Small intestine (tissue), 7 donors: ENCODE measurements at regions not wholly inside any gene's neighbourhood (a gene's known extent, or its start where the extent isn't known, plus 50 kb on each side); places are given as distances from the start of the nearest gene placed in this dataset.

Source experiments
- DNase-seq, 2 donors: peaks; one replicate each; pipeline versions ENCODE4 v3.0.0 to v3.0.0-alpha.2; 2013
- FAIRE-seq: peaks from 2 replicates; lab custom pipeline; 2012; peaks lifted over from hg19 to GRCh38; lab: Jason Lieb, UNC
- H3K27ac ChIP-seq, 3 donors: one replicate each; pipeline ENCODE4 v1.5.1; 2013; ENCODE audit warnings: low read length in 2 of 3, mild to moderate bottlenecking in 2 of 3, control low read depth in 1 of 3, inconsistent platforms in 1 of 3, low read depth in 1 of 3, moderate library complexity in 1 of 3
- H3K27me3 ChIP-seq, 3 donors: one replicate each; pipeline ENCODE4 v1.6.1; 2013; ENCODE audit warnings: low read length in 3 of 3, inconsistent platforms in 1 of 3; ENCODE audit not compliant: control insufficient read depth in 3 of 3, insufficient read depth in 3 of 3
- H3K36me3 ChIP-seq, 3 donors: one replicate each; pipeline ENCODE4 v1.6.1; 2013; ENCODE audit warnings: low read length in 3 of 3, inconsistent platforms in 1 of 3, low read depth in 1 of 3, mild to moderate bottlenecking in 1 of 3, moderate library complexity in 1 of 3; ENCODE audit not compliant: control insufficient read depth in 3 of 3, insufficient read depth in 2 of 3
- H3K4me1 ChIP-seq, 3 donors: one replicate each; pipeline ENCODE4 v1.6.1; 2013; ENCODE audit warnings: low read length in 2 of 3, inconsistent platforms in 1 of 3, low read depth in 1 of 3, mild to moderate bottlenecking in 1 of 3, moderate library complexity in 1 of 3; ENCODE audit not compliant: control insufficient read depth in 3 of 3, insufficient read depth in 2 of 3
- H3K4me3 ChIP-seq, 3 donors: one replicate each; pipeline ENCODE4 v1.5.1; 2013; ENCODE audit warnings: low read length in 3 of 3, control low read depth in 1 of 3, inconsistent platforms in 1 of 3, low read depth in 1 of 3, mild to moderate bottlenecking in 1 of 3, moderate library complexity in 1 of 3
- H3K9me3 ChIP-seq, 2 donors: one replicate each; pipeline ENCODE4 v1.6.1; 2013; ENCODE audit warnings: low read depth in 1 of 2, low read length in 1 of 2; ENCODE audit not compliant: control insufficient read depth in 2 of 2, insufficient read depth in 1 of 2
- WGBS, 3 donors: extraction: QIAGEN DNeasy Blood & Tissue Kit; methylation state at CpG; one replicate each; pipeline ENCODE4 v1.1.7; 2013; 5-methylcytosine and 5-hydroxymethylcytosine counted together
- donor health status: healthy with polysubstance abuse.
- donor health status: control.
- donor health status: control.
- donor health status: Bipolar disorder and iron deficiency.
- donor health status: healthy.

DNA sequence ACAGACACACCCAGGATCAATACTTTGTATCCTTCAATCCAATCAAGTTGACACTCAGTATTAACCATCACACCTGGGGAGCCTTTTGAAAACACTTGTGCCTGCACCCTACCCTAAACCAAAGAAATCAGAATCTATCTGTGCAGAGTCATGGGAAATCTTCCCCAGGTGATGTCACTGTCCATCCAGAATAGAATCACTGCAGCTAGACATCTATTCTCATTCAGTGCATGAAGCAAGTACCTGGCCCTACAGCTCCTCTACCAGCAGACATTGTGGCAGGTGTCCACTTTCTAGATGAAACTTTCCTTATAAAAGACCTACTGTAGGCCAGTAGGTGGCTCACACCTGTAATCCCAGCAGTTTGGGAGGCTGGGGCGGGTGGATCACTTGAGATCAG lies 262.4 kb upstream of the MARCKS start:
- peaks cover 0 to 21% (median 11%) of the 10 kb centered on the region in 3 donors for H3K4me1 ChIP-seq
- no peaks in the 10 kb centered on the region for H3K36me3 ChIP-seq
- FAIRE-seq: no peak
- no peaks in the 10 kb centered on the region for H3K9me3 ChIP-seq
- no peak overlapping the region for H3K4me3 ChIP-seq
- H3K27me3 ChIP-seq: no peaks in the 10 kb centered on the region
- DNase-seq: no peak
- H3K27ac ChIP-seq: no peak overlapping the region
- 97 to 100% (median 100%) methylated on average over 1 of the region's 1 CpG for WGBS, 3 donors

DNA sequence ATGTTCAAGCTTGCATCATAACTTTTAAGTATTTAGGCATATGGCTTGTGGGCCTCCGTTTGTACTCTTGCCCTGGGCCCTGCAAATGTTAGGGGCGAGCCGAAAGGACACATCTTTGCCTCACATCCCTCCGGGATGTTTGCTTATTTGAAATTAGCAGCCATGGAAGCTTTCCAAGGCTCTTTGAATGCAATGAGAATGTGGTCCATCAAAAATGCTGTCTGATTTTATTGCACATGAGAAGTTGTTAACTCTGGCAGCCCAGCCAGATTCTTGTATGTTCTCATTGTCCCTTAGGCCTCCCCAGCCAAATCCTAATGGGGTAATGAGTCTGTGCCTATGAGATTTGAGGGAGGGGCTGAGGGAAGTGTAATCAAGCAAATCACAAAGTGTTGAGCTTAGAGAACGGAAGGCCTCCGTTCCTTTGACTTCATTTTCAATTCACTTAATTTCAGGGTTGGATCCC lies 261.2 kb upstream of the MARCKS start:
- WGBS, 3 donors: 72 to 83% (median 83%) methylated on average over 6 of the region's 6 CpGs
- peak overlapping the region in 1 of 3 donors; percentile 49 for H3K27ac ChIP-seq
- DNase-seq: peak in 1 of 2 donors; percentile 17

DNA sequence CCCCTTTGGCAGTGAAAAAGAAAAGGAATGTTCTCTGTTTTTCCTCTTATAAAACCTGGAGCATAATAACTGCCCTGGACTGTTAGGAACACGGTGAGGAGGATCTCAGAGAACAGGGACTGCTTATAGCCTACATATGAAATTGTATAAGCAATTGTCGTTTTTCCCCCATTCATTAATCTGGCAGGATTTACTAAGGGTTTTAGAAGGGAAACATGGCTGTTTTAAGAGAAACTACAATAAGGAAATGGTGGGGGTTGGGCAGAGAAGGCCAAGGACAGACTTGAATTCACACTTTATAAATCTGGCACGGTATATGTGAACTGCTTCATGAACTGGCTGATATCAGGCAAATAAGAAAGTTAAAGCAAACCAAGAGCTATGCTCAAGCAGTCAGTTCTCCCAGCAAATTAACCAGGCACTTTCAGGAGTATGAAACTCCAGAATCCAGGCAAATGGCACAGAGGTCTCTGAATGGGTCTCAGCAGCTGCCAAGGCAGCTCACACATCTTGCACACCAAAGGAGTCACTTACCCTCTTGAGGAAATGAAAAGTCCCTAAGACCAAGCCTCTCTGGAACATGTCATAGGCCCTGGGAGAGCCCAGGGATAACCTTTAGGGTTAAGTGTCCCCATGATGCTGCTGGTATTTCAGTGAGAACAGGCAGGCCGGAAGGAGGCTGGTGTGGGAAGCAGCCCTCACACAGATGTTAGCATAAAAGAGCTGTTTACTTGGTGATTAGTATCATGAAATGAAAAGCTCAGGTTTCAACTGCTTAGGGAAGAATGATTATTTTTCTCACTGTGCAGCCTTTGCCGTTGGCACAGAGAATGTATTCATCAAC lies 260.5 kb upstream of the MARCKS start:
- H3K36me3 ChIP-seq: no peaks in the 10 kb centered on the region
- FAIRE-seq (no peak), DNase-seq (peak in 1 of 2 donors; percentile 18)
- H3K9me3 ChIP-seq: no peaks in the 10 kb centered on the region
- WGBS, 3 donors: 56 to 66% (median 59%) methylated on average over 5 of the region's 5 CpGs
- peaks cover 0 to 21% (median 11%) of the 10 kb centered on the region in 3 donors for H3K4me1 ChIP-seq
- no peaks in the 10 kb centered on the region for H3K27me3 ChIP-seq
- peak overlapping the region in 1 of 3 donors; percentile 49 for H3K27ac ChIP-seq
- H3K4me3 ChIP-seq: no peak overlapping the region

More for the DNA sequence above, 261.2 kb upstream of the MARCKS start:
- FAIRE-seq: no peak
- Histone ChIP-seq H3K4me1 (peaks cover 0 to 21% (median 11%) of the 10 kb centered on the region in 3 donors), H3K36me3 (no peaks in the 10 kb centered on the region), H3K4me3 (no peak overlapping the region), H3K27me3 (no peaks in the 10 kb centered on the region), H3K9me3 (no peaks in the 10 kb centered on the region)

DNA sequence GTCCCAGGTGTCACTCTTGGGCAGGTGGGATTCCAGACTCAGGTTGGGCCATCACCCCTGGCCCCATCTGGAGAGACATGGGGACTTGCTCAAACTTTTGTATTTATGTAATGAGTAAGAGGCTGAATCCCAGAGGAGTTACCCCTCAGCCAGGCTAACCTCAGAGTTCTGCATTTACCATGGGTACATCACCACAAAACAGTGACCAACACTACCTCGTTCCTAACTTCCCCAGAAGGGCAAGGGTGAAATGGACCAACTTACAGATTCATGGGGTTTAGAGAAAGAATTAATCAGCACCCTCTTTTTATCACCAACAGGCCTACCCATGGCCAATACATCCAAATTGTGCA lies 259.9 kb upstream of the MARCKS start:
- FAIRE-seq (no peak), DNase-seq (no peak)
- Histone ChIP-seq H3K4me3 (no peak overlapping the region), H3K36me3 (no peaks in the 10 kb centered on the region), H3K9me3 (no peaks in the 10 kb centered on the region), H3K27me3 (no peaks in the 10 kb centered on the region), H3K27ac (peak overlapping the region in 1 of 3 donors; percentile 49), H3K4me1 (peaks cover 0 to 17% (median 11%) of the 10 kb centered on the region in 3 donors)
- WGBS, 3 donors: 0 to 54% (median 51%) methylated on average over 1 of the region's 1 CpG

DNA sequence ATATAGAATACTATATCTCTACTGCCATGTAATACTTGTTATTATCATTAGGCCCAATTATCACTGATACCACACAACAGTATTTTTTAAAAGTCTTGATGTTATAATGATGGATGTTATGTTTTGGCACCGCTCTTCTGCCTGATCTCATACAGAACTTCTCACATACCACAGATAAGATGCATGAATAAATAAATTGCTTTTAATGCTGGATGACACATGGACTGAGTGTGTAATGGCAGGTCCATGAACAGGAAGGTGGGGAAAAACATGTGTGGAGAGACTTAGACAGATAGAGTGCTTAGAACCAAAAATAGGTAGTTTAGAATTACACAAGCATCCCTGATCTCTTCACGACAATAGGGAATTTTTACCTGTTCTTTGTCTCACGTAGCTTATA lies 258.4 kb upstream of the MARCKS start:
- no peak for FAIRE-seq
- no peak for DNase-seq
- Histone ChIP-seq H3K36me3 (no peaks in the 10 kb centered on the region), H3K27ac (no peak overlapping the region), H3K4me3 (no peak overlapping the region), H3K4me1 (peaks cover 0 to 12% (median 8%) of the 10 kb centered on the region in 3 donors), H3K27me3 (no peaks in the 10 kb centered on the region), H3K9me3 (no peaks in the 10 kb centered on the region)
- 92 to 98% (median 92%) methylated on average over 3 of the region's 3 CpGs for WGBS, 3 donors

DNA sequence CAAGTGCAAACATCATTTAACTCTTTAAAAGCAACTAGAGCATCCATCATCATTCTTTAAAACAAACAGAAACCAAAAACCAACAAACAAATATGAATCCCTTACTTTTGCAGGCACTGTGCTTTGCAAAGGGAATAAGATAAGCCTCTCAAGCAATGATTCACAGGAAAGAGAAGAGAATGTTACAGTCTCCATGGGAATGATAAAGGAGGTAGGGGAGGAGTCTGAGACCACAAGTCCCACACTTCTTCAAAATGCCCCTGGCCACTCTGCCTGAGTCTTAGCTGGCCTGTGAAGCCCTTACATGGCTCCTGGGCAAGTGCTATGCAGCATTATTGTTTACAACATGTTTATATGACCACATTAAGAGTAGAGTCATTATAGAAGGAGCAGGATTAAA lies 257.7 kb upstream of the MARCKS start:
- Histone ChIP-seq H3K27ac (no peak overlapping the region), H3K36me3 (no peaks in the 10 kb centered on the region), H3K27me3 (no peaks in the 10 kb centered on the region), H3K4me3 (no peak overlapping the region), H3K4me1 (peaks cover 0 to 12% (median 8%) of the 10 kb centered on the region in 3 donors), H3K9me3 (no peaks in the 10 kb centered on the region)
- no peak for FAIRE-seq
- no peak for DNase-seq

DNA sequence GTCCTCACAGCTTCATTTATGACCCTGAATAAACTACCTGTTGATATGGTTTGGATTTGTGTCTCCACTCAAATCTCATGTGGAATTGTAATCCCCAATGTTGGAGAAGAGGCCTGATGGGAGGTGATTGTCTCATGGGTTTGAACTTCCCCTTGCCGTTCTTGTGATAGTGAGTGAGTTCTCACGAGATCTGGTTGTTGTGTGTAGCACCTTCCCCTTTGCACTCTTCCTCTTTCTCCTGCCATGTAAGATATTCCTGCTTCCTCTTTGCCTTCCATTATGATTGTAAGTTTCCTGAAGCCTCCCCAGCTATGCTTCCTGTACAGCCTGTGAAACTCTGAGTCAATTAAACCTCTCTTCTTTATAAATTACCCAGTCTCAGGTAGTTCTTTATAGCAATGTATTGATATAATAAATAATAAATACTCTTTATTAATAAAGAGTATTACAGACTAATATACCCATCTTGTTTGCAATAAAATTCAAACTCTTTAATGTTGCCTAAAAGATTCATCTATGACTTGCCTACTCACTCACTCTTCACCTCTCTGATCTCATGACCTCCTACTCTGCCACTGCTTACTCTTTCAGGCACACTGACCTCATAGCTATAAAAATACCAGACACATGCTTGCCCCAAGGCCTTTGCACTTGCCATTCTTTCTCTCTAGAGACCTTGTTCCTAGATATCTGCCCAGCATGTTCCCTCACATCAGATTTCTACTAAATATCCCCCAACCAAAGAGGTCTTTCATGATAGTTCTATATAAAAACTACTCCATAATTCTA lies 256.4 kb upstream of the MARCKS start:
- H3K27me3 ChIP-seq: no peaks in the 10 kb centered on the region
- H3K9me3 ChIP-seq: no peaks in the 10 kb centered on the region
- DNase-seq (peak in 1 of 2 donors; percentile 24), FAIRE-seq (no peak)
- WGBS, 3 donors: 82 to 92% (median 91%) methylated on average over 2 of the region's 2 CpGs
- no peaks in the 10 kb centered on the region for H3K36me3 ChIP-seq
- H3K4me3 ChIP-seq: no peak overlapping the region
- H3K4me1 ChIP-seq: peaks cover 0 to 12% (median 8%) of the 10 kb centered on the region in 3 donors
- H3K27ac ChIP-seq: no peak overlapping the region

DNA sequence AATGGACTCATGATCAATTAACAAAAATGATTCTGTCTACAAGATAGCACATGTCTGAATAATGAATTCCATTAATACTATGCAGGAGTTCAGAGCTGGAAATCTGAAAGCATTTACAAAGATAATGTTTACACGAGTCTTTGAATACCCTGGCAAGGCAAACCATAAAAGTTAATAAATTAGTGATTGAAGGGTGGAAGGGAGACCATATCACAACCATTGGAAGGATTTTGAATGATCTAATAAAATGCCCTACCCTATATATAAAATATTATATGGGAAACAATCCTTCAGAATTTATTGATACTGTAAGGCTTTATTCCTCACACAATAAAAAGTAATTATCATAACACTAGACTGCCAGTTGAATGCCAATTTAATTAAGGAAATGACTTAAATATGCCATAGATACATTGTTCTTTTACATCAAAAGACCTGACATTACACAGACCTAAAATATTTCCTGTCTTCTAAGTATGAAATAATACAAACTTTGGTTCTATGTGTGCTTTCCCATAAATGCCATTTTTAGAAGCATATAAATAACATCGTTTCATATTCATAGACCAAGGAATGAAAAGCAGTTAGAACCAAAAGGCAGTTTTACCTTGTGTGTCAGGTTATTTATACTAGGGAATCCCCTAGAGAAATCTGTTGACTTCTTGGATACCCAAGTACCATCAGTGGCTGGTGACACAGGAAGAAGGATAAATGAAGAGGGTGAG lies 249.2 kb upstream of the MARCKS start:
- DNase-seq: peak; percentile 44 to 80
- FAIRE-seq: peak; percentile 39
- 15 to 53% (median 38%) methylated on average over 2 of the region's 2 CpGs for WGBS, 3 donors

More for the DNA sequence above, 249.2 kb upstream of the MARCKS start:
- Histone ChIP-seq H3K36me3 (no peaks in the 10 kb centered on the region), H3K27me3 (no peaks in the 10 kb centered on the region), H3K4me1 (peaks cover 0 to 3% (median 0%) of the 10 kb centered on the region in 3 donors), H3K9me3 (peaks cover 0 to under 1% of the 10 kb centered on the region in 2 donors), H3K27ac (no peak overlapping the region), H3K4me3 (no peak overlapping the region)
